B cell (primary cell): ENCODE measurements at regions not wholly inside any gene's neighbourhood (a gene's known extent, or its start where the extent isn't known, plus 50 kb on each side); places are given as distances from the start of the nearest gene placed in this dataset.

Source experiments
- ATAC-seq: fragments of 200-7000 bp; cut with Tn5 transposase; one replicate; pipeline ENCODE4 v1.10.0; 2021; ENCODE audit warnings: low read depth, mild to moderate bottlenecking, moderate number of reproducible peaks, moderate library complexity
- CTCF ChIA-PET: fragments of 350-600 bp; sonication (Branson Sonifier 250); formaldehyde crosslinking; loops from one replicate; lab custom pipeline; 2021; ENCODE audit warnings: antibody characterized with exemption, inconsistent platforms; lab: Charles Lee
- POLR2A ChIA-PET: fragments of 350-600 bp; sonication (Branson Sonifier 250); formaldehyde crosslinking; loops from one replicate; lab custom pipeline; 2021; ENCODE audit warnings: antibody characterized with exemption; lab: Charles Lee
- DNase-seq: peaks from one replicate; pipeline ENCODE4 v3.0.0; 2013
- H2AFZ ChIP-seq: 2 replicates; pipeline ENCODE4 v1.6.1; 2012; ENCODE audit warnings: mild to moderate bottlenecking, low read depth, low read length; ENCODE audit not compliant: insufficient read depth, poor library complexity, severe bottlenecking
- H3K27ac ChIP-seq, 2 donors: 1 replicate in 1 of 2; 2 replicates in 1 of 2; pipeline ENCODE4 v1.5.1; 2012 to 2013; ENCODE audit warnings: low read length in 2 of 2, mild to moderate bottlenecking in 2 of 2, moderate library complexity in 1 of 2
- H3K27me3 ChIP-seq, 4 experiments: fragments of 200-600 bp in 1 of 4; sonication (generic) in 1 of 4; replicated peaks in 1 of 4; 1 replicate in 2 of 4; 2 replicates in 2 of 4; pipeline versions ENCODE4 v1.6.1 to v1.7.0; 2013 to 2016; ENCODE audit warnings: low read length in 3 of 4, mild to moderate bottlenecking in 2 of 4, mixed read lengths in 1 of 4, moderate library complexity in 1 of 4; ENCODE audit not compliant: insufficient read depth in 4 of 4, control insufficient read depth in 3 of 4; ENCODE audit errors: control extremely low read depth in 1 of 4
- H3K36me3 ChIP-seq, 2 experiments: replicated peaks in 1 of 2; 1 replicate in 1 of 2; 2 replicates in 1 of 2; pipeline versions ENCODE4 v1.6.1 to v1.7.1; 2013; ENCODE audit warnings: low read length in 1 of 2; ENCODE audit not compliant: insufficient read depth in 2 of 2, control insufficient read depth in 1 of 2; ENCODE audit errors: control extremely low read depth in 1 of 2, extremely low read depth in 1 of 2
- H3K4me1 ChIP-seq, 2 donors: fragments of 200-600 bp in 1 of 2; sonication (generic) in 1 of 2; 1 replicate in 1 of 2; 2 replicates in 1 of 2; pipeline versions ENCODE4 v1.5.1 to v1.6.1; 2013 to 2017; ENCODE audit warnings: low read length in 2 of 2; ENCODE audit not compliant: control insufficient read depth in 2 of 2, insufficient read depth in 2 of 2
- H3K4me2 ChIP-seq: replicated peaks from 2 replicates; pipeline ENCODE3; 2012; ENCODE audit warnings: mild to moderate bottlenecking, low read depth, low read length; ENCODE audit not compliant: poor library complexity, severe bottlenecking
- H3K4me3 ChIP-seq, 5 experiments: fragments of 200-600 bp in 1 of 5; sonication (generic) in 1 of 5; 1 replicate in 3 of 5; 2 replicates in 2 of 5; pipeline versions ENCODE4 v1.5.1 to v1.7.0; 2011 to 2016; ENCODE audit warnings: low read length in 4 of 5, mild to moderate bottlenecking in 4 of 5, low read depth in 2 of 5, control low read depth in 1 of 5, moderate library complexity in 1 of 5; ENCODE audit not compliant: insufficient read depth in 1 of 5; ENCODE audit errors: control extremely low read depth in 1 of 5, extremely low read depth in 1 of 5
- H3K79me2 ChIP-seq: fragments of 200-600 bp; sonication (generic); one replicate; pipeline ENCODE4 v1.6.0; 2016; ENCODE audit warnings: low read length; ENCODE audit not compliant: control insufficient read depth, insufficient read depth
- H3K9ac ChIP-seq: fragments of 200-600 bp; sonication (generic); 2 replicates; pipeline ENCODE4 v1.6.1; 2017; ENCODE audit warnings: mild to moderate bottlenecking, low read length, moderate library complexity
- H3K9me3 ChIP-seq, 3 donors: one replicate each; pipeline versions ENCODE4 v1.6.1 to v1.7.1; 2013; ENCODE audit warnings: low read length in 2 of 3; ENCODE audit not compliant: control insufficient read depth in 2 of 3, insufficient read depth in 1 of 3; ENCODE audit errors: control extremely low read depth in 1 of 3
- H4K20me1 ChIP-seq: 2 replicates; pipeline ENCODE4 v1.6.0; 2012; ENCODE audit warnings: mild to moderate bottlenecking, low read length; ENCODE audit not compliant: insufficient read depth, control insufficient read depth, poor library complexity, severe bottlenecking
- H3K27ac Mint-ChIP-seq: one replicate; pipeline ENCODE4 v1.8.0; 2021; ENCODE audit warnings: mixed read lengths
- H3K27me3 Mint-ChIP-seq: one replicate; pipeline ENCODE4 v1.8.0; 2021; ENCODE audit warnings: mixed read lengths
- H3K4me1 Mint-ChIP-seq: one replicate; pipeline ENCODE4 v1.8.0; 2021; ENCODE audit warnings: mixed read lengths
- H3K4me3 Mint-ChIP-seq: one replicate; pipeline ENCODE4 v1.8.0; 2021; ENCODE audit warnings: mixed read lengths
- H3K9me3 Mint-ChIP-seq: one replicate; pipeline ENCODE4 v1.8.0; 2022; ENCODE audit warnings: mixed read lengths; ENCODE audit not compliant: insufficient read depth
- EZH2 ChIP-seq: IDR thresholded peaks from 2 replicates; pipeline ENCODE4 v1.6.1; 2012; ENCODE audit warnings: borderline replicate concordance, low read depth, mild to moderate bottlenecking, moderate library complexity, low read length; ENCODE audit not compliant: insufficient read depth, poor library complexity, severe bottlenecking
- whole genome bisulfite sequencing: methylation state at CpG from one replicate; pipeline ENCODE4 v1.1.5; 2013; ENCODE audit warnings: missing lambda C conversion rate; ENCODE audit not compliant: insufficient coverage; 5-methylcytosine and 5-hydroxymethylcytosine counted together
- intact Hi-C: fragments of 100-400 bp; cut with micrococcal nuclease; formaldehyde crosslinking; loops from one replicate; pipeline ENCODE4 v1.10.0; 2022
- TF ChIP-seq, protein P1 (sequence below): fragments of 200-600 bp; IDR thresholded peaks from one replicate; pipeline ENCODE4 v1.8.0; 2022; ENCODE audit warnings: antibody characterized with exemption, mild to moderate bottlenecking

- no peaks in the 10 kb centered on the region for H3K36me3 ChIP-seq
- no peak for TF ChIP-seq EZH2
- TF ChIP-seq, protein P1, sequence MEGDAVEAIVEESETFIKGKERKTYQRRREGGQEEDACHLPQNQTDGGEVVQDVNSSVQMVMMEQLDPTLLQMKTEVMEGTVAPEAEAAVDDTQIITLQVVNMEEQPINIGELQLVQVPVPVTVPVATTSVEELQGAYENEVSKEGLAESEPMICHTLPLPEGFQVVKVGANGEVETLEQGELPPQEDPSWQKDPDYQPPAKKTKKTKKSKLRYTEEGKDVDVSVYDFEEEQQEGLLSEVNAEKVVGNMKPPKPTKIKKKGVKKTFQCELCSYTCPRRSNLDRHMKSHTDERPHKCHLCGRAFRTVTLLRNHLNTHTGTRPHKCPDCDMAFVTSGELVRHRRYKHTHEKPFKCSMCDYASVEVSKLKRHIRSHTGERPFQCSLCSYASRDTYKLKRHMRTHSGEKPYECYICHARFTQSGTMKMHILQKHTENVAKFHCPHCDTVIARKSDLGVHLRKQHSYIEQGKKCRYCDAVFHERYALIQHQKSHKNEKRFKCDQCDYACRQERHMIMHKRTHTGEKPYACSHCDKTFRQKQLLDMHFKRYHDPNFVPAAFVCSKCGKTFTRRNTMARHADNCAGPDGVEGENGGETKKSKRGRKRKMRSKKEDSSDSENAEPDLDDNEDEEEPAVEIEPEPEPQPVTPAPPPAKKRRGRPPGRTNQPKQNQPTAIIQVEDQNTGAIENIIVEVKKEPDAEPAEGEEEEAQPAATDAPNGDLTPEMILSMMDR: no peak
Measured at GRCh38 chr5:110356677-110357076, 369.8 kb downstream of the TMEM232 start.

GRCh38 chr5:110359221-110359620, 367.2 kb downstream of the TMEM232 start:
- no CpG with 5 or more reads among the region's 1 CpG for WGBS
- ATAC-seq (no peak), DNase-seq (no peak)
- Histone ChIP-seq H3K27ac (no peak overlapping the region), H3K79me2 (no peaks in the 10 kb centered on the region), H3K4me2 (no peak overlapping the region), H3K36me3 (no peaks in the 10 kb centered on the region), H4K20me1 (no peaks in the 10 kb centered on the region), H3K4me1 (no peaks in the 10 kb centered on the region), H3K9ac (no peak overlapping the region), H3K9me3 (no peaks in the 10 kb centered on the region), H3K4me3 (no peak overlapping the region), H3K27me3 (no peaks in the 10 kb centered on the region), H2AFZ (no peak overlapping the region)
- Mint-ChIP-seq H3K27me3 (no peaks in the 10 kb centered on the region), H3K9me3 (no peaks in the 10 kb centered on the region), H3K4me1 (no peaks in the 10 kb centered on the region), H3K27ac (no peak overlapping the region), H3K4me3 (no peak overlapping the region)
- intact Hi-C loops: no loop called here
- TF ChIP-seq, protein P1: no peak
- no peak for TF ChIP-seq EZH2
- ChIA-PET CTCF (no interaction called here), POLR2A (no interaction called here)

More at GRCh38 chr5:110356677-110357076, 369.8 kb downstream of the TMEM232 start:
- ChIA-PET CTCF (no interaction called here), POLR2A (no interaction called here)
- Histone ChIP-seq H2AFZ (no peak overlapping the region), H3K4me3 (no peak overlapping the region), H3K79me2 (no peaks in the 10 kb centered on the region), H3K4me1 (no peaks in the 10 kb centered on the region), H3K4me2 (no peak overlapping the region), H3K9ac (no peak overlapping the region), H4K20me1 (no peaks in the 10 kb centered on the region), H3K9me3 (no peaks in the 10 kb centered on the region), H3K27ac (no peak overlapping the region), H3K27me3 (no peaks in the 10 kb centered on the region)
- H3K4me3 Mint-ChIP-seq: no peak overlapping the region
- no peaks in the 10 kb centered on the region for H3K4me1 Mint-ChIP-seq
- ATAC-seq (no peak), DNase-seq (no peak)
- H3K9me3 Mint-ChIP-seq: no peaks in the 10 kb centered on the region
- no CpG with 5 or more reads among the region's 2 CpGs for WGBS
- H3K27ac Mint-ChIP-seq: no peak overlapping the region
- intact Hi-C loops: no loop called here
- no peaks in the 10 kb centered on the region for H3K27me3 Mint-ChIP-seq
